GM19455 (cell line): ENCODE measurements at regions not wholly inside any gene's neighbourhood (a gene's known extent, or its start where the extent isn't known, plus 50 kb on each side); places are given as distances from the start of the nearest gene placed in this dataset.

ENCODE experiments used
- ATAC-seq: cut with Tn5 transposase; IDR thresholded peaks from one replicate; pipeline ENCODE4 v1.9.1; 2021; ENCODE audit not compliant: unreplicated experiment

DNA sequence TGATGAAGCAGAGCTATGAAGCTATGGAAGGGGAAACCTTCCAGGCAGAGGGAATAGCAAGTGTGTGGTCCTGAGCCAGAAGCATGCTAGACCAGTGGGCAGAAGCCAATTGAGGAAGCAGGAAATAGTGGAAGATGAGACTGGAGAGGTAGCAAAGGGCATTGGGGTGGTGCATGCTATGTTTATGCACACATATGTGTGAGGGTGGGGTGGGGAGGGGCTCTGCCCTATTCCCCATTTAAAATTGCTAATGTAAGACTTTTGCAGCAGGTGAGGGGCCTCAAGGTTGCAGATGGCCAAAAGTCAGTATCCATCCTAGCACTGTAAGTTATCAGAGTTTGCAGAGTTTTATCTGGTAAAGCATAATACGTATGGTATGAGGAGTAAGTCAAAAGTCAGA, 626.6 kb upstream of the KIRREL3 start:
- no peak for ATAC-seq

DNA sequence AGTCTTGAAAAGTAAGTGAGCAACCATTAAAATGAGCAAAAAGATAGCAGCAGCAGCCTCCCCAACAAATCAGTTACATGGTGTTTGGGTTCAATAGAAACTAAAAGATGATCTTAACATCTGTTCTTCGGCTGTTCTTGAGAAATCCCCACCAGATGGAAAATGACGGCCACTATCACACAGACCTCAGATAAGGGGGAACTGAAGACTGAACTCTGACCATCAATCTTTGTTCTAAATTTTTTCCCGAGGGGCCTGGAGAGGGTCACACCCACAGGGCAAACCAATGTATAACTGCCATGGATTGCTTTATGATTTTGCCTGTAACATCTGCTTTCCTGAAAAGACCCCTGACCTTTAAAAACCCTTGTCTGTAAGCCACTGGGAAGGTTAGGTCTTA, 624.8 kb upstream of the KIRREL3 start:
- no peak for ATAC-seq

DNA sequence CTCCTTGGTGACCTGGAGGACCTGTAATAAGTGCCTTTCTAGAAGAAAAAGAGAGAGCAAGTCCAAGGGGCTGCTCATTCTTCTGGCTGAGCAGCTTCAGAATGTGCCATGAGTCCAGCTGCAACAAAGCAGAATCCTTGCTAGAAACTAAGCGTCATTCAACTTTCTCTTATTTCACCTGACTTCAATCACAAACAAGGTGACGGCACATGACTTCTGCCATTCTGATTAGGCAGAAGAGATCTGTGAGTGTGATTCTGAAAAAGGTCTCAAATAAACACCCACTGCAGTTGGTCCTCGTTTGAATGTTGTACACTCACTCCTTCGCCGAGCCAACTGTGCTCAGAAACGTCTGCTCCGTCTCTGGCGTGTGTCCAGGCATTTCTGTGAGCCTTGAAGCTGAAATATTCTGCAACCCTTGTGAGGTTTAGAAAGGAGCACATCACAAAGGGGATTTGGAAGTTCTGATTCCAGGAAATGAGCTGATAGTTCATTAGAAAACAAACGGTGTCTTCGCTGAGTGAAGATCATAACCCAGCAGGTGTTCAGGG, 623.8 kb upstream of the KIRREL3 start:
- ATAC-seq, result no peak

DNA sequence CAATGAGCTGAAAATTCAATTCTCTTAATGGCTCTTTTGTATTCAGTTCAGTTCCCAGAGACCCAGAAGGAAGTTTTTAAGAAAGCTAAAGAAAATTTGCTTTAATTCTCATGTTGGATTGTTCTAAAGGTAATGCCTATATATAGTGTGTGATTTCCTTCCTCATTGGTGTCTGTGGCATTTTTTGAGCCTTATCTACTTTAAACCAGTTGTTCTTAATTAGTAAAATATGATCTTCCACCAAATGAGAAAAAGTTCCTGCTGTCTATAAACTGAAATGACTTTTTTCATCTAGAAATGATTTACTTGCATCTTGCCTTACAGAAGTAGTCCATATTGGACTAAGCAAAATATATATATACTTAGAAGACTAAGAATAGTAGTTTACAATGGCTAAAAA, 622.1 kb upstream of the KIRREL3 start:
- no peak for ATAC-seq

DNA sequence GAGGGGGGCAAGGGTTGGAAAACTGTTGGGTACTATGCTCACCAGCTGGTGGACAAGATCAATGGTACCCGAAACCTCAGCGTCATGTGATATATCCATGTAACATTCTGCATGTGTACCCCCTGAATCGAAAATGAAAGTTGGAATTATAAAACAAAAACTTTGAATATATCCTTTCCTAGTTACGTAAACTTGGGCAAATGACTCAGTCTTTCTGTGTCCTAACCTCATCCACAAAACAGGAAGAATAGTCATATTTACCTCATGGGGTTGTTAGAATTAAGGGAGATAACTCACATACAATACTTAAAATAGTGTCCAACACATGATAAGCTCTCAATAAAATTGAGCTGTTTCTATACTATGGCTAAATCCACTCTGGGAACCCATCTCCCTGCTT, 620.1 kb upstream of the KIRREL3 start:
- ATAC-seq, result no peak

DNA sequence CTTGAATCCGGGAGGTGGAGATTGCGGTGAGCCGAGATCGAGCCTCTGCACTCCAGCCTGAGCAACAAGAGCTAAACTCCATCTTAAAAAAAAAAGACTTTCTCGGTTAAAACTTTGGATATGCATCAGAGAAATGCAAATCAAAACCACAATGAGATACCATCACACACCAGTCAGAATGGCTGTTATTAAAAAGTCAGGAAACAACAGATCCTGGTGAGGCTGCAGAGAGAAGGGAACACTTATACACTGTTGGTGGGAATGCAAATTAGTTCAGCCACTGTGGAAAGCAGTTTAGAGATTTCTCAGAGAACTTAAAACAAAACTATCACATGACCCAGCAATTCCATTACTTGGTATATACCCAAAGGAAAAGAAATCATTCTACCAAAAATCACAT, 619.4 kb upstream of the KIRREL3 start:
- ATAC-seq, result no peak

DNA sequence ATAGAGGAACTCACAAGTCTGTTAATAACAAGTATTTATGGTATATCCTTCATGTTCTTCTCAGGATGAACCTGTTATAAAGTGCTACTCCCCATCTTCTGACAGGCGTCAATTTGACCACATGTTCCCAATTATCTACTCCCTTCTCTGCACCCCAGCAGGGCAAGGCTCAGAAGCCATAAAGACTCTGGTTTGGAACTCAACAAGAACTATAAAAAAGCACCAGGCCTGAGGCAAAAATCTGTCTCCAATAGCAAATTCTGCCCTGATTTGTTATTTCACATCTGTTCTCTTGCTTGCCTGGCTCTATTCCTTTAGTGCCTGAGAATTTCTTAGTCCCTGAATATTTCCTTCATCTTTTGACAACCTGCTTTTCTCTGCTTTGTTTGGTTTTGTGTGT, 618.2 kb upstream of the KIRREL3 start:
- ATAC-seq, result no peak

DNA sequence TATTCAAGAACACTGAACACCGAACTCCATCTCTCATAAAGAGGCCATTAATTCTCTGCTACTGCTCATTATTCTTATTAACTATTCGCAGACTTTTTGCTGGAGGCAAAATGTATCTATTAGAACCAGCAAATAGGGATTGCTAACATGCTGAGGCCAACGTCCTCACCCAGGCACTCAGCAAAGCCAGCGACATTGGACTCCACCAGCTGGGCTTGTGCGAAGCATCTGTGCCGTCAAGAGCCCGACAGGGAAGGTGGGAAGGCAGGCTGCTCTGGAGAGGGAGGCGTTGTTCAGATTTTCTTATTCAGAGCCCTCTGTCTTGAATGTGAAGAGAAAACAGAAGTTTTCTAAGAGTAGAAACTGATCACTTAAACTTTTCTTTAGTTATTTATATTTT, 615.6 kb upstream of the KIRREL3 start:
- no peak for ATAC-seq

DNA sequence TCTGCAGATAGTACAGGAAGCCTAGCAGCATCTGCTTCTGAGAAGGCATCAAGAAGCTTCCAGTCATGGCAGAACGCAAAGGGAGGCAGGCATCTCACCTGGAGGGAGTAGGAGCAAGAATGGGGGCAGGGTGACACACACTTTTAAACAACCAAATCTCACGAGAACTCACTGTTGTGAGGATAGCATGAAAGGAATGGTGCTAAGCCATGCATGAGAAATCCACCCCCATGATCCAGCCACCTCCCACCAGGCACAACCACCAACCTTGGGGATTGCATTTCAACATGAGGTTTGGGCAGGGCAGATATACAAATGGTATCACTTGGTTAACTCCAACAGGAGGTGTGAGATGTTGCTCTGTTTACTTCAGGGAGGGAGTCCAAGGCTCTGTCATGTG, 612.0 kb upstream of the KIRREL3 start:
- no peak for ATAC-seq

DNA sequence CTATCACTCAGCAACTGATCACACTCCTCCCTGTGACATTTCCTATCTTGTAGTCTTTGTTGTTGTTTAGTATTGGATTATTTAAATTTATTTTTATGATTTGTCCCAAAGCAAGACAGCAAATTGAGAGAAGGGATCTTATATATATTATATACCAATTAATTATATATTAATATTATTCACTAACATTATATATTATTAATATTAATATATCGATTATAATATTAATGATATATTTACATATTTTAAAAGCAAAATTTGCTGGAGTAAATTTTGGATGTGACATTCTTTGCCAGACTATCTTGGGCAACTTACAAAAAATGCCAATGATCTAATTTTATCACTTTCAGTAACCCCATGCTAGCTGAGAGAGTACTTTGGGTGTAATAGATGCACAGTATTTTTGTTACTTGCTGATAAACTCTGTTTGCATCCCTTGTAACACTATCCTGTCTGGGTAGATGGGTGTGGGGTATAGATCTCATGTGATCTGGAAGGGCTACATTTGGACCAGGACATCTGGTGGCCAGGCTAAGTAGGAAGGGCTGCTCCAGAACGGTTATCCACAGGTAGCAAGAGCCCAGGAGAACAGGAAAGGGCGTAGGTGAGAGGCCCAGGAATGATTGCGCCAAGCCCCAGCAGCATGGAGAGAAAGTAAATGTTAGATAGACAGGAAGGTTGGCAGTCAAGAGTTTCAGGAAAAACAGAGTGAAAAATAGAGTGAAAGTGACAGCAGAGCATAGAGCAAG, 608.6 kb upstream of the KIRREL3 start:
- ATAC-seq, result no peak

DNA sequence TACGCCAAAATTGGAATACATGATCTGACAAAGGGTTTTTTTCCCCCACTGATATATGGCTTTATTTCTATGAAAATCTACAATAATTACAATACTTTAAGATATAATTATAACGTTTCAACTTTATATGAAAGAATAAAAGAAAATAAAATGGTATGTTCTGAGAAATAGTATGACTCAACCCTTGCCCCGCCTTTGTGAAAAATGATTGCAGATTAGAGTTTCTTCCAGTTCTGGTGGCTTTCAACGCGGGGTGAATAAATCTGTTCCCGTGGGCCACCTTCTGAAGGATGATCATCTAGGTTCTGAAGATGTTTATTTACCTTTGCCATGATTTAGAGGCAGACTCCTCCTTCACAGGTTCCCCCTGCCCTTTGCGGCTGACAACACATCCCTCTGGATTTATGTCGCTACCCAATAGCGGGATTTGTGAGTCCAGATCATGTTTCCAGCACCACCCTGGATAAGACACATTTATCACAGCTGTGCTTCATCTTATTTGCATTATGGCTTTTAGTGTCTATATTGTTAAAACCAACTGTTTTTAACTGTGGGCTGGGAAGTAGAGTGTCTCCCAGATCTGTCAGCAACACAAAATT, 607.0 kb upstream of the KIRREL3 start:
- ATAC-seq, result no peak

DNA sequence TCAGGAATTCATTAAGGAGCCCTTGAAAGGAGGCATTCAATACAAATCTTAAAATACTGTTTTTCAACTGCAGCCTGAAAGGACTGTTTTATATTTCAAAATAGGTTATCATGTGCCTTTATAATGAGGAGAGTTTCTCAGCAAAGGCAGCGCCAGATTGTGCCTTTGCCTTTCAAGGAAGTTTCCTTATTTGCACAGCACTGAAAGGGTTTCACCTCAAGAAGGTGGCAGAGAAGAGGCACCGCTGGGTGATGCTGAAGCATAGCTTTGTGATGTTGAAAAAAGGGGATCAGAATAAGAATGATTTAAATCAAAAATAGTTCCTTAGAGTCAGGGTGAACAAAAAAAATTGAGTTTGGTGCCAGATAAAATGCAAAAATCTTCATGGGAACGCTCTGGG, 601.0 kb upstream of the KIRREL3 start:
- no peak for ATAC-seq

DNA sequence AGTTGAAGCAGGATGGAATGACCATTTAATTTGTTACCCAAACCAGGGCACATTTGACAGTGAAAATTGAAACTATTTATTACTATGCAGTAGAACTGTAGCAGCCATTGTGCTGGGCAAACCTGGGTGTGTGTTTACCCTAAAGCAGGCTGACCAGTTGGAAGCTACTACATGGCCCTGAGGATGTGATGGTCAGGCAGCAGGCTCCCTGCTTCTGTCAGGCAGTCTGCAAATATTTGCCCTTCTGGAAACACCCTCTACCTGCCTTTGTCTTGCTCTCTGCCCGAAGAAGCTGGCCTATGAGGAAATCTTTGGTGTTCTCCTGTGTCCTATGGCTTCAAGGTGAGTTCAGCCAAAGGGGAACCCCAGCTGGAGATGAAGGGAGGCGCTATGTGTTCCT, 600.1 kb upstream of the KIRREL3 start:
- ATAC-seq, result no peak

DNA sequence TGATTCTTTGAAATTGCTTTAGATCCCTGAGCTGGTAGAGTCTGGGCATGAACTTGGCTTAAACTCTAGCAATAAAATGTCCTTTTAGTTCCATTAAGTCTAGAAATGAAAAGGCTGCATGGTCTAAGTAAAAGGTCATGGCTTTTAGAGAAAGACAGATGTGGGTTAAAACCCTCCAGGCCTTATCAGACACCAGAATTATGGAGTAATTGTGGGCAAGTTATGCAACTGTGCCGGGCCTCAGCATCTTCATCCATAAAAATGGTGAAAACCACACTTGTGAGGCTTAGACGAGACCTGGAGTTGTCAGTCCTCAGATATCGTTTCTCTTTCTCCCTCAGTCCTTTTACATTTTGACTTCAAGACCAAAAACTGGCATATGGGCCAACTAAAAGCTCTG, 597.9 kb upstream of the KIRREL3 start:
- ATAC-seq, result no peak

DNA sequence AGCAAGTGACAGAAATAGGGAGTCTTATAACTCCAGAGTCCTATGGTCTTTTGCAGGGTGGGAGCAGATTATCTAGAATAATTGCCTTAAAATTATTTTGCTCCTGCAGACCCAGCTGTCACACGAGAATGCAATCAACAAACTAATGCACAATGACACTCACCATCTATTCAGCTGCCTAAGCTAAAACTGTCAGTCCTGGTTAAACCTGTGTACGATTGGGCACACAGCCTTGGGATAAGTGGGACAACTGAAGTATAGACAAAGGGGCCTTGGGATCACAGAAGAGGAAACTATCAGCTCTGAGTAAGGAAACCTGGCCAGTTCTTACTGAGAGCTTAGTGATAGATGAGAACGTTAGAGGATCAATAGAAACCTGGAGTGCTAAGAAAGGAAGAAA, 595.9 kb upstream of the KIRREL3 start:
- ATAC-seq, result no peak

DNA sequence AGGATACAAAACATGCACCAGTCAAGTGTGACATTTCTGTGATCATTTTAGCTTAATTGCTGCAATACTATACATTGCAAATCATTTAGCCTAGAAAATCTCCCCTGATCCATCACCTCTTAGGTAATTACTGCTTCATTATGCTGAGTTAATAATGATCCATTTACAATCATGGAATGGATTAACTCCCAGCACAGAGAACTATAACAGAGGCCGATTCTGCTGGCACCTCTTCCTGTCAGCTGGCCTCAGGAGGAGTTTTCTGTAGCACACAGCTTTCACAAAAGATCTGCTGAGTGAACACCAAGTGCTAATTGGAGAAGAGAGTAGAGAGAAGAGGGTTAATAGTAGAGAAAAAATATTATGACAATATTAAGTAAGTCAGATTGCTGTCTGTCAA, 591.8 kb upstream of the KIRREL3 start:
- no peak for ATAC-seq

DNA sequence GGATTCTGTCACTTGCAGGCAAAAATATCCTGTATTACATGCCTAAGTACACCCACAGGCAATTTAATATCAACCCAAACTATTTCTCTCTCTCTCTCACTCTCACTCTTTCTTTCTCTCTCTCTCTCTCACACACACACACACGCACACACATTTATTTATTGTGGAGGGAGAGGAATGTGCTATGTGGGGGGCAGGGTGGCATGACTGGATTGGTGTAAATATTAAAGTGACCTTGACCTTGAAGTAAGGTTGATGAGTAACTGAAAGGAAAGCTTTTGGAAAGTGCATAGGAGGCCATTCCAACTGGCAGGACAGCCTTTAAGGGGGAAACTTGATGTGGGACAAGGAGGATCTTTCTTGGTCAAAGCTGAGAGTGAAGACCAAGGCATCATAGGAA, 589.7 kb upstream of the KIRREL3 start:
- ATAC-seq, result no peak

DNA sequence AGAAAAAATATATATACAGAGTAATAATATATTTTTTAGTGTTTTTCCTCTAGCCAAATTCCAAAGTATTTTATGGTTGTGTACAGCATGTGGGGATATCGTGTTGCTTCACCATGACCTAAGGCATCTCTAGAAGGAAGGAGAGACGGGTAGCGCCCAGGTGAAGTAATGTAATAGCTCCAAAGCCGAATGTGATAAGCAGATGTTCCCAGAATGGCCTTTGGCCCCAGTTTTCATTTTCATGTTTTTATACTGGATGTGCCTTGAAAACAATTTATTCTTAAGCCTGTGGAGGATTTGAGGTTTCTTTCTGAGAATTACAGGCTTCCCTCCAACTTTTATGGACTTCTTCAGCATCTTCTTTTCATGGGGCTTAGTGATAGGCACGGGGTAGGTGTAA, 587.9 kb upstream of the KIRREL3 start:
- no peak for ATAC-seq

DNA sequence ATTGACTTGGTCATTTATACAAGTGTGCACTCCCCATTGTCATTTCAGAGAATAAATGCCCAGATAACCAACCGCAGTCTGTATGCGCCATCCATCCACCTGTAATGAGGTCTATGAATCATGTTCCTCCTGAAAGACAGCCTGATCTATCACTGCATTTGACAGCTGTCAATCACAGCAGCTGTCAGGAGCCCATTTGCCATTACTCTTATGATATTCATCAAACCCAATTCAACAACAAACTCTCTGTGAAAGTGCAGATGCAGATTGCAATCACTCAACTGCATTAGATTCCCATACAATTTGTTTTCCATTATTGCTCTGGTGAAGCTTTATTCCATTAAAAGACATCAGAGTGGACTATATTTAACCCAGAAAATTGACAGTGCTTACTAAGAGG, 586.9 kb upstream of the KIRREL3 start:
- ATAC-seq, result no peak

DNA sequence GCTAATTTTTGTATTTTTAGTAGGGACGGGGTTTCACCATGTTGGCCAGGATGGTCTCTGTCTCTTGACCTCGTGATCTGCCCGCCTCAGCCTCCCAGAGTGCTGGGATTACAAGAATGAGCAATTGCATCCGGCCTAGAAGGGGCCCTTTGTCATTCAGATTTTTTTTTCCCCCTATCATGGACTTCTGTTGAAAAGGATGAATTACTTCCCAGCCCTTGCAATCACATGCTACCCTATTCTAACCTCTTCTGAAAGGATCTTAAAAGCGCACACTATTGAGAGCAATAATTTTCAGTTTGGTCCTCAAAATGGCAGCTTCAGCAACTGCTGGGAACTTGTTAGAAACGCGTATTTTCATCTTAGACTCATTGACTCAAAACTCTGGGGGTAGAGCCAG, 575.6 kb upstream of the KIRREL3 start:
- ATAC-seq, result no peak

DNA sequence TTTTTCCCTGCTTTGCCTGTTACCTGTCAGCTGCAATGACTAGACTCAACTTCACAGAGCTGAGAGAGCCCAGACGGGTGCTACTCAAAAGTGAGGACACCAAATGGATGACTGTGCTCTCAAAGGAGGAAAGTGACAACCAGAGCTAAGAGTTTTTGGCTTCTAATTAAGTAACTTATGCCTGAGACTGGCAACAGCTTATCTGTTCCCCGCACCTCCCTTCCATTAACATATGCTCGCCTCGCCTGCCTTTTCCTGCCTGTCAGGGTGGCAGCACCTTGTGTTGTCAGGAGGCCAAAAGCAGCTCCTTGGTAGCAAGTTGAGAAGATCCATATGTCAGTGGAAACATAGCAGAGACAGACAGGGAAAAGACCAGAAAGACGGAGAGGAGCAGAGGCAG, 573.9 kb upstream of the KIRREL3 start:
- no peak for ATAC-seq

DNA sequence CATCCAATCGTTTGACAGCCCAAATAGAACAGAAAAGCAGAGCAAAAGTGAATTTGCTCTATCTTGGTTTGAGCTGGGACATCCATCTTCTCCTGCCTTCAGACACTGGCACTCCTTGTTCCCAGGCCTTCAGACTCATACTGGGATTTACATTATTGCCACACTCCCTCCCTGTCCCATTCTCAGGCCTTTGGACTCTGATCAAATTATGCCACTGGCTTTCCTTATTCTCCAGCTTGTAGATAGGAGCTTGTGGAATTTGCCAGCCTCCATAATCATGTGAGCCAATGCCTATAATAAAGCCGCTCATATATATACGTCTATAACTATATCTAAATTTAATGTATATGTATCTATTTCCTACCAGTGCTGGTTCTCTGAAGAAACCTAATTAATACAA, 568.3 kb upstream of the KIRREL3 start:
- ATAC-seq, result no peak
